ENCODE measurements at regions not wholly inside any gene's neighbourhood (a gene's known extent, or its start where the extent isn't known, plus 50 kb on each side); places are given as distances from the start of the nearest gene placed in this dataset.

- TF ChIP-seq CTCF (IDR thresholded peaks at IDR 0.05; ENCODE audit: control extremely low read depth in 1 of 3, insufficient read depth in 1 of 3, low read depth in 1 of 3, low read length in 3 of 3) (no peak), GABPA (IDR thresholded peaks at IDR 0.05; ENCODE audit: borderline replicate concordance, insufficient read depth, low read length) (no peak), KDM1A (IDR thresholded peaks at IDR 0.05; ENCODE audit: borderline replicate concordance, low read length) (no peak), TCF12 (IDR thresholded peaks at IDR 0.05; ENCODE audit: low read depth, low read length) (no peak), TEAD4 (IDR thresholded peaks at IDR 0.05; ENCODE audit: low read depth, low read length) (no peak), POLR2AphosphoS5 (IDR thresholded peaks at IDR 0.05; ENCODE audit: low read depth, low read length) (no peak), GTF2F1 (IDR thresholded peaks at IDR 0.05; ENCODE audit: borderline replicate concordance, low read depth, low read length) (no peak), SIN3A (conservative IDR thresholded peaks at IDR 0.05 in 1 of 2, IDR thresholded peaks at IDR 0.05 in 1 of 2; ENCODE audit: low read depth in 1 of 2, low read length in 2 of 2) (no peak), CEBPB (IDR thresholded peaks at IDR 0.05; ENCODE audit: low read depth, low read length) (no peak), POLR2A (IDR thresholded peaks at IDR 0.05; ENCODE audit: control extremely low read depth in 1 of 2, low read depth in 2 of 2, low read length in 2 of 2) (no peak), RAD21 (IDR thresholded peaks at IDR 0.05 in 1 of 2, conservative IDR thresholded peaks at IDR 0.05 in 1 of 2; ENCODE audit: low read depth in 2 of 2, low read length in 2 of 2) (no peak), USF2 (IDR thresholded peaks at IDR 0.05; ENCODE audit: low read length) (no peak)
These were observed 84.6 kb downstream of the DLL1 start for GRCh38 chr6:170206317-170206621.

All from H1 (cell line).